ENCODE measurements at regions not wholly inside any gene's neighbourhood (a gene's known extent, or its start where the extent isn't known, plus 50 kb on each side); places are given as distances from the start of the nearest gene placed in this dataset.
A peak's percentile ranks its signal among the peaks of the same experiment; 100 is the strongest.

DNA sequence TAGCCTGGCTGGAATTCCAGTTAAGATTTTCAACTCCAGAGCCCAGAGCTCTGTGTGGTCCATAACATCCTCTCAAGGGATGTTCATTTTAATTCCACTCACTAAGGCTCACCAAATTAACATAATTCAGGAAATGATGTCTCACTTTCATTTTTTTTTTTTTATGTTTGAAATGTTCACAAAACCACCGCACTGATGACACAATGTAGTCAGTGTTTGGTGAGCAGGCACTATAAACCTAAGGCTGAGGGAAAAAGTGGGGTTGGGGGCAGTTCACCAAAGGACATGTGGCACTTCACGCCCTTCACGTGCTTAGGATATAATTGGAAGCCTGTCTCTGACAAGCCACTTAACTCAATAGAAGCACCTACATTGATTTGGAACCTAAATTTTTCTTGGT lies 177.3 kb upstream of the CAMK1G start:
- Histone ChIP-seq H3K4me2 (ENCODE audit: low read length, poor library complexity, severe bottlenecking) (no peak overlapping the region), H3K9me3 (ENCODE audit: control insufficient read depth, low read length) (no peaks in the 10 kb centered on the region), H2BK12ac (ENCODE audit: low read length in 2 of 2) (no peak overlapping the region), H4K8ac (ENCODE audit: low read length) (no peak overlapping the region), H3K36me3 (ENCODE audit: control insufficient read depth in 1 of 2, insufficient read depth in 2 of 2, low read depth in 1 of 2, low read length in 2 of 2) (no peaks in the 10 kb centered on the region), H2AK5ac (ENCODE audit: low read length, severe bottlenecking) (peak overlapping the region; percentile 95), H2BK120ac (ENCODE audit: low read depth, low read length) (no peak overlapping the region), H3K4ac (ENCODE audit: low read depth in 1 of 2, low read length in 2 of 2) (no peak overlapping the region), H3K27me3 (ENCODE audit: control insufficient read depth in 1 of 2, insufficient read depth in 1 of 2, low read length in 2 of 2) (peaks cover 0 to 21% of the 10 kb centered on the region in 2 experiments), H3K9ac (ENCODE audit: low read length) (no peak overlapping the region), H3K79me1 (replicated peaks; ENCODE audit: low read length, poor library complexity, severe bottlenecking) (no peaks in the 10 kb centered on the region), H4K91ac (ENCODE audit: low read length) (no peak overlapping the region), H2BK5ac (ENCODE audit: low read depth, low read length, poor library complexity, severe bottlenecking) (no peak overlapping the region), H2BK15ac (ENCODE audit: low read depth, poor library complexity, severe bottlenecking) (no peak overlapping the region), H3K14ac (ENCODE audit: low read length in 2 of 2) (no peak overlapping the region), H2AFZ (ENCODE audit: low read depth, low read length) (no peak overlapping the region), H3K23ac (ENCODE audit: low read length in 2 of 2) (no peak overlapping the region), H3K18ac (ENCODE audit: low read depth in 1 of 2, low read length in 2 of 2) (peak overlapping the region in 1 of 2 experiments; percentile 23), H3K4me3 (ENCODE audit: insufficient read depth in 1 of 2, low read depth in 1 of 2, low read length in 2 of 2) (no peak overlapping the region), H3K27ac (ENCODE audit: low read length, poor library complexity, severe bottlenecking) (no peak overlapping the region), H3K4me1 (ENCODE audit: control insufficient read depth, insufficient read depth, low read depth, low read length) (peaks cover 2% of the 10 kb centered on the region)
- WGBS, result 56% methylated on average over 3 of the region's 3 CpGs
- no peak for DNase-seq

GRCh38 chr1:209406595-209406994 lies 176.9 kb upstream of the CAMK1G start:
- no peak overlapping the region for H3K4ac ChIP-seq (ENCODE audit: low read depth in 1 of 2, low read length in 2 of 2)
- no peak overlapping the region for H2AK5ac ChIP-seq (ENCODE audit: low read length, severe bottlenecking)
- H3K9me3 ChIP-seq (ENCODE audit: control insufficient read depth, low read length), result no peaks in the 10 kb centered on the region
- no peak overlapping the region for H2BK120ac ChIP-seq (ENCODE audit: low read depth, low read length)
- no peak overlapping the region for H3K27ac ChIP-seq (ENCODE audit: low read length, poor library complexity, severe bottlenecking)
- H4K91ac ChIP-seq (ENCODE audit: low read length), result no peak overlapping the region
- H3K4me2 ChIP-seq (ENCODE audit: low read length, poor library complexity, severe bottlenecking), result no peak overlapping the region
- H3K36me3 ChIP-seq (ENCODE audit: control insufficient read depth in 1 of 2, insufficient read depth in 2 of 2, low read depth in 1 of 2, low read length in 2 of 2), result no peaks in the 10 kb centered on the region
- no peak overlapping the region for H3K14ac ChIP-seq (ENCODE audit: low read length in 2 of 2)
- H3K18ac ChIP-seq (ENCODE audit: low read depth in 1 of 2, low read length in 2 of 2), result no peak overlapping the region
- H2BK5ac ChIP-seq (ENCODE audit: low read depth, low read length, poor library complexity, severe bottlenecking), result no peak overlapping the region
- no peak overlapping the region for H2AFZ ChIP-seq (ENCODE audit: low read depth, low read length)
- H3K27me3 ChIP-seq (ENCODE audit: control insufficient read depth in 1 of 2, insufficient read depth in 1 of 2, low read length in 2 of 2), result peaks cover 0 to 17% of the 10 kb centered on the region in 2 experiments
- H2BK12ac ChIP-seq (ENCODE audit: low read length in 2 of 2), result no peak overlapping the region
- H2BK15ac ChIP-seq (ENCODE audit: low read depth, poor library complexity, severe bottlenecking), result no peak overlapping the region
- no peak overlapping the region for H3K23ac ChIP-seq (ENCODE audit: low read length in 2 of 2)
- no peaks in the 10 kb centered on the region for H3K79me1 ChIP-seq (replicated peaks; ENCODE audit: low read length, poor library complexity, severe bottlenecking)
- no peak for DNase-seq
- WGBS, result no CpG with 5 or more reads among the region's 2 CpGs
- peaks cover 4% of the 10 kb centered on the region for H3K4me1 ChIP-seq (ENCODE audit: control insufficient read depth, insufficient read depth, low read depth, low read length)
- no peak overlapping the region for H3K4me3 ChIP-seq (ENCODE audit: insufficient read depth in 1 of 2, low read depth in 1 of 2, low read length in 2 of 2)
- no peak overlapping the region for H3K9ac ChIP-seq (ENCODE audit: low read length)
- H4K8ac ChIP-seq (ENCODE audit: low read length), result no peak overlapping the region

DNA sequence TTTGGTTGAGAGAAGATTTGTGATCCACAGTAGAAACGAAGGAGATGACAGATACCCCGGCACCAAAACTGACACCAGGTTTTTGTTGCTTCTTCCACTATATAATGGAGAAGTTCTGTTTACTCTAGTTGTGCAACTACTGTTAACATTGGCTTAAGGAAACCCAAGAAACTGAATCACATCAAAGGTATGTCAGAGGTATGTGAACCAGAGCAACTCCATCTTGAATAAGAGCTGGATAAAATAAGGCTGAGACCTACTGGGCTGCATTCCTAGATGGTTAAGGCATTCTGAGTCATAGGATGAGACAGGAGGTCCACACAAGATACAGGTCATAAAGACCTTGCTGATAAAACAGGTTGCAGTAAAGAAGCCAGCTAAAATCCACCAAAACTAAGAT lies 173.7 kb upstream of the CAMK1G start:
- no peak overlapping the region for H4K8ac ChIP-seq (ENCODE audit: low read length)
- no peak overlapping the region for H3K4me3 ChIP-seq (ENCODE audit: insufficient read depth in 1 of 2, low read depth in 1 of 2, low read length in 2 of 2)
- H3K4me1 ChIP-seq (ENCODE audit: control insufficient read depth, insufficient read depth, low read depth, low read length), result peaks cover 2% of the 10 kb centered on the region
- H3K36me3 ChIP-seq (ENCODE audit: control insufficient read depth in 1 of 2, insufficient read depth in 2 of 2, low read depth in 1 of 2, low read length in 2 of 2), result no peaks in the 10 kb centered on the region
- no peak overlapping the region for H3K14ac ChIP-seq (ENCODE audit: low read length in 2 of 2)
- H3K4ac ChIP-seq (ENCODE audit: low read depth in 1 of 2, low read length in 2 of 2), result no peak overlapping the region
- H3K27ac ChIP-seq (ENCODE audit: low read length, poor library complexity, severe bottlenecking), result peak overlapping the region; percentile 43
- WGBS, result 57% methylated on average over 2 of the region's 2 CpGs
- no peak overlapping the region for H2BK12ac ChIP-seq (ENCODE audit: low read length in 2 of 2)
- H2AK5ac ChIP-seq (ENCODE audit: low read length, severe bottlenecking), result no peak overlapping the region
- no peak overlapping the region for H2AFZ ChIP-seq (ENCODE audit: low read depth, low read length)
- H3K27me3 ChIP-seq (ENCODE audit: control insufficient read depth in 1 of 2, insufficient read depth in 1 of 2, low read length in 2 of 2), result peaks cover 0 to 3% of the 10 kb centered on the region in 2 experiments
- no peak overlapping the region for H2BK120ac ChIP-seq (ENCODE audit: low read depth, low read length)
- no peaks in the 10 kb centered on the region for H3K9me3 ChIP-seq (ENCODE audit: control insufficient read depth, low read length)
- H2BK5ac ChIP-seq (ENCODE audit: low read depth, low read length, poor library complexity, severe bottlenecking), result no peak overlapping the region
- no peak overlapping the region for H4K91ac ChIP-seq (ENCODE audit: low read length)
- no peak overlapping the region for H3K9ac ChIP-seq (ENCODE audit: low read length)
- H3K23ac ChIP-seq (ENCODE audit: low read length in 2 of 2), result no peak overlapping the region
- H3K18ac ChIP-seq (ENCODE audit: low read depth in 1 of 2, low read length in 2 of 2), result no peak overlapping the region
- peak; percentile 79 for DNase-seq
- no peaks in the 10 kb centered on the region for H3K79me1 ChIP-seq (replicated peaks; ENCODE audit: low read length, poor library complexity, severe bottlenecking)
- H2BK15ac ChIP-seq (ENCODE audit: low read depth, poor library complexity, severe bottlenecking), result no peak overlapping the region
- H3K4me2 ChIP-seq (ENCODE audit: low read length, poor library complexity, severe bottlenecking), result no peak overlapping the region

GRCh38 chr1:209411491-209411929 lies 172.0 kb upstream of the CAMK1G start:
- no peak overlapping the region for H3K14ac ChIP-seq (ENCODE audit: low read length in 2 of 2)
- H3K36me3 ChIP-seq (ENCODE audit: control insufficient read depth in 1 of 2, insufficient read depth in 2 of 2, low read depth in 1 of 2, low read length in 2 of 2), result no peaks in the 10 kb centered on the region
- DNase-seq, result no peak
- WGBS, result 87% methylated on average over 2 of the region's 3 CpGs
- H3K23ac ChIP-seq (ENCODE audit: low read length in 2 of 2), result no peak overlapping the region
- no peak overlapping the region for H3K4ac ChIP-seq (ENCODE audit: low read depth in 1 of 2, low read length in 2 of 2)
- no peak overlapping the region for H2BK12ac ChIP-seq (ENCODE audit: low read length in 2 of 2)
- H3K9ac ChIP-seq (ENCODE audit: low read length), result peak overlapping the region; percentile 7
- H2AK5ac ChIP-seq (ENCODE audit: low read length, severe bottlenecking), result no peak overlapping the region
- peaks cover 0 to 3% of the 10 kb centered on the region in 2 experiments for H3K27me3 ChIP-seq (ENCODE audit: control insufficient read depth in 1 of 2, insufficient read depth in 1 of 2, low read length in 2 of 2)
- H3K27ac ChIP-seq (ENCODE audit: low read length, poor library complexity, severe bottlenecking), result peak overlapping the region; percentile 52
- H3K18ac ChIP-seq (ENCODE audit: low read depth in 1 of 2, low read length in 2 of 2), result no peak overlapping the region
- no peak overlapping the region for H2AFZ ChIP-seq (ENCODE audit: low read depth, low read length)
- H3K9me3 ChIP-seq (ENCODE audit: control insufficient read depth, low read length), result no peaks in the 10 kb centered on the region
- H2BK15ac ChIP-seq (ENCODE audit: low read depth, poor library complexity, severe bottlenecking), result no peak overlapping the region
- peaks cover 6% of the 10 kb centered on the region for H3K4me1 ChIP-seq (ENCODE audit: control insufficient read depth, insufficient read depth, low read depth, low read length)
- H2BK120ac ChIP-seq (ENCODE audit: low read depth, low read length), result no peak overlapping the region
- H3K79me1 ChIP-seq (replicated peaks; ENCODE audit: low read length, poor library complexity, severe bottlenecking), result no peaks in the 10 kb centered on the region
- no peak overlapping the region for H3K4me3 ChIP-seq (ENCODE audit: insufficient read depth in 1 of 2, low read depth in 1 of 2, low read length in 2 of 2)
- H4K8ac ChIP-seq (ENCODE audit: low read length), result no peak overlapping the region
- H2BK5ac ChIP-seq (ENCODE audit: low read depth, low read length, poor library complexity, severe bottlenecking), result no peak overlapping the region
- H3K4me2 ChIP-seq (ENCODE audit: low read length, poor library complexity, severe bottlenecking), result no peak overlapping the region
- no peak overlapping the region for H4K91ac ChIP-seq (ENCODE audit: low read length)

Measured in mesenchymal stem cell (in vitro differentiated cells and primary cell).